ENCODE measurements at regions not wholly inside any gene's neighbourhood (a gene's known extent, or its start where the extent isn't known, plus 50 kb on each side); places are given as distances from the start of the nearest gene placed in this dataset.
"Not testable (repeated sequence)": the region's sequence is repeated elsewhere in the genome, so short reads cannot be mapped to it uniquely, and the experiment has no call there.

DNA sequence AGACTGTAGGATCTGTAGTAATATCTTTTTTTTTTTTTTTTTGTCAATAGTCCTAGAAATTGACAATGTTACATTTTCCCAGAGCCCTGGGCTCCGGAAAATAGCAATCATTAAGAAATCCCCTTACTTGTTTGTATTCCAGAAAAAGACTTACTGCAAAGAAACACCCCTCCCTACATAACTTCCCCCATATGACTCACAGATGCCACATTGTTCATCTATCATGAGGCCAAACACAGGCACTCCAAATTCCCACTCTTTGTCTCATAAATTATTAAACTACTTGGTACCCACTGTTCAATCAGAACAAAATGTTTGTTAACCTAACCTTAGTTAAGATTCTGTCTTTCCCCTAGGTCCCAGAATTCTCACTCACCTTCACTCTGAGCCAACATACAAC is 53.5 kb downstream of the TEX51 start:
- DNase-seq: no peak

DNA sequence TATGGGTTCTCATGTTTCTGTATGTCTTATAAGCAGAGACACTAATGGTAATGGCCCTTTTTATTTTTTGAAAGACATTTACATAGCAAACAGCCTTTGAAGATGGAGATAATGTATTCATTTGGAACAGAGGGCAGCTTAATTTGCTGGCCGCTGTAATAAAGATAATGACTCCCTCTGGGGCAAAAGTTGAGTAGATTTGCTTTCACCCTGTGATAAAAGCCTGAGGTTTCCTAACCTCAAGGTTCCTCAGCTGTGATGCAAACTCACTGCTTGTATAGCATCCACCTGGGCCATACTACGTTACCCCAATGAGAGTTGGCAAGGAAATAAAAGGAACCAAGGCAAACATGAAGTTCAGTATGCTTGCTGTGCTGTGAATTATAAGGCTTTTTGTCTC is 54.8 kb downstream of the TEX51 start:
- no peak for DNase-seq

DNA sequence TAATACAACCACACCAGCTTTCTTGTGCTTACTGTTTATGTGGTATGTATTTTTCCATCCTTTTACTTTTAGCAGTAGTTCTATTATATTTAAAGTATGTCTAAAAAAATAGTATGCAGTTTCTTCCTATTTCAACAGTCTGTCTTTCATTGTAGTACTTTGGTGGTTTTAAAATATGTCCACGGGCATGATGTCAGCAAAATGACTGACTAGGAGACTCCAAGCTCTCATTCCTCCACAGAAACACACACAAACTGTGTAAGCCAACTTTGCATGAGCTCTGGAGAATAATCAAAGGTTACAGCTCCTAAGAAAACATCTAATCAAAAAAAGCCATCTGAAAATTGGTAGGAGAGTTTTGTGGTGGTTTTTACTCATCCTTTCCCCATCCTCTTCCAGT is 56.1 kb downstream of the TEX51 start:
- no peak for DNase-seq

DNA sequence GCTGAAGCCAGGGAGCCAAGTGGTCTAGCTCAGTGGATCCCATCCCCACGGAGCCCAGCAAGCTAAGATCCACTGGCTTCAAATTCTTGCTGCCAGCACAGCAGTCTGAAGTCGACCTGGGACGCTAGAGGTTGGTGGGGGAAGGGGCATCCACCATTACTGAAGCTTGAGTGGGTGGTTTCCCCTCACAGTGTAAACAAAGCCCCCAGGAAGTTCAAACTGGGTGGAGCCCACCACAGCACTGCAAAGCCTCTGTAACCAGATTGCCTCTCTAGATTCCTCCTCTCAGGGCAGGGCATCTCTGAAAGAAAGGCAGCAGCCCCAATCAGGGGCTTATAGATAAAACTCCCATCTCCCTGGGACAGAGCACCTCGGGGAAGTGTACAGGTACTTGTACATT is 58.1 kb downstream of the TEX51 start:
- not testable (repeated sequence) for DNase-seq

DNA sequence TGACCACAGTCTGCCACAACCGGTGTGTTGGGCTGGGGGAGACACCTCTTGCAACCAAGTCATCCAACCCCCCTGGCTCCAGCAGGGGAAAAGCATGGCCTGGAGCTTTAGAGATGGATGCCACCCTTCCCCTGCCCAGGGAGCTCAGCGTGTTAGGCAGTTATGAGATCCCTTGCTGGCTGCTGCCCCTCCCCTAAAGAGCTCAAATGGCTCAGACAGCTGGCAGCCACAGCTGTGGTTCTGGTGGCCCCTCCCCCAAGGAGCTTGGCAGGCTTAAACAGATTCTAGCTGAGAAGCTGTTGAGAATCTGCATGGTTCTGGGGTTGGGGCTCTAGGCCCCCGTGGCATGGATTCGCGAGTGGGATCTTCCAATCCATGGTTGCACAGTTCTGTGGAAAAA is 64.7 kb downstream of the TEX51 start:
- DNase-seq: no peak

DNA sequence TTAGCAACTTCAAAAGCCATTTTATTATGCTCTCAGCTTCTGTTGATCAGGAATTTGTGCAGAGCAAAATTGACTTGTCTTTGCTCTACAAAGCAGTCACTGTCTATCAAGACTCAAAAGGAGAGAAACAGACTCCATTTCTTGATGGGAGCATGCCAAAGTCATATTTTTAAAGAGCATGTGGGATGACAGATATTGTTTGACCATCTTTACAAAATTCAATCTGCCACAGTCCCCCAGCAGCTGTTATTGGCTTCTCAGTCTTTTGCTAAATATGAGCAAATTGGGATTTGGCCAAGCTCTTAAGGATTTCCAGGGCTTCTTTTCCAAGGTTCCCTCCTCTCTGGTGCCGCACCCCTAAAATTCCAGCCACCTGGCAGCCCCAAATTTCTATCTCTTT is 67.9 kb downstream of the TEX51 start:
- DNase-seq: no peak

DNA sequence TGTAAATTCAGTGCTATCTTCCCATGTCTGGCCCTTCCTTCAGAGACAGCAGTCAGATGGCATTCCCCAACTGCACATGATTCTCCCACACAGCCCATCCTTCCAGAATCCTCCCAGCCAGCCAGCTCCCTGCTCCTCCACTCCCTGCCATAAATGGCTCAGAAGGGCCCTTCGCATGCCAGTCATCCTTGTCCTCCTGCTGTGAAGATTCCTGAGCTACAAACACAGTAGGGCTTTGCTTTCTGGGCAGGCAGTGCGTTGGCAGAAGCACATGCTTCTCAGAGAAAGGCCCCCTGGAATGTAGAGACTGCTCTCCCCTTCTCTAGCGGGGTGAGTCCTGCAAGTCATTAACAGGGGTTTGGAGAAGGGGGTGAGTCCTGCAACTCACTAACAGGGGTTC is 71.9 kb downstream of the TEX51 start:
- no peak for DNase-seq

DNA sequence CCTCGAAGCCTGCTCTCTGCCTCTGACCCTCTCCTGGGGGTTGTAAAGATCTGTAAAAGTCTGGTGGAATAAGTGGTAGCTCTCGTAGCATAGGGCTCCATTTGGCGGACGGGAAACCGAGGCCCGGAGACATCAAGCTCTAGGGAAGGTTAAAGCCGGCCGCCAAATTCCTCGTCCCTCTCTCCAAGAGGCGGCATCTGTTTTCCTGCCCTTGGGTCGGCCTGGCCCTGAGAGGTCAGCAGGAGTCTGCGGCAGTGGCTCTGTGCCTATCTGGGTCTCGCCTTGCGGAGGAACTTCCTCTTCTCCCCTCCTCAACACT is 72.4 kb downstream of the TEX51 start:
- no peak for DNase-seq

DNA sequence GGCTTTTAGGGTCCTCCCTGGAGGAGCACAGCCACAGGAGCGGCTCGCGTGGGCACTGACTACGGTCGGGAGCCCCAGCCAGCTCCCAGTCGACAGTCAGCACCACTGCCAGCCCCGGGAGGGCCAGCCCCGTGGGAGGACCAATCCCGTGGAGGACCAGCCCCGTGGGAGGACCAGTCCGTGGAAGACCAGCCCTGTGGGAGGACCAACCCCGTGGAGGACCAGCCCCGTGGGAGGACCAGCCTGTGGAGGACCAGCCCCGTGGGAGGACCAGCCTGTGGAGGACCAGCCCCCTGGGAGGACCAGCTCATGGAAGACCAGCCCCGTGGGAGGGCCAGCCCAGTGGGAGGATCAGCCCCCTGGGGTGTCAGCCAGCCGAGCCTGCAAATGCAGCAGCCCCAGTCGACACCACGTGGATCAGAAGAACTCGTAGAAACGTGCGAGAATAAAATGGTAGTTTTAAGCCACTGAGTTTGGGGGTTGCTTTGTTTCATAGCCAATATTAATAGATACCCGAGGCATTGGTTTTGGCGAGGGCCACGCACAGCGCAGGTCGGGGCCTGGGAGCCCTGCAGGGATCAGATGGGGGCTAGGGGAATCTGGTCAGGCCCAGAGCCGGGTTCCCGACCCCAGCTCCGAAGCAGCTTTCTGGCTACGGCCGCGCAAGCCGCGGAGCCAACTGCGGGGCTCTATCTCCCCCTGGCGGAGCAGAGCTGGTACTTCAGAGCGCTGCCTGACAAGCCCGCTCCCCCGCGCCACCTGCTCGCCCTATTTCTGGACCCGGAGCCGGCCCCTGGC is 73.0 kb downstream of the TEX51 start:
- DNase-seq: peak; percentile 75

DNA sequence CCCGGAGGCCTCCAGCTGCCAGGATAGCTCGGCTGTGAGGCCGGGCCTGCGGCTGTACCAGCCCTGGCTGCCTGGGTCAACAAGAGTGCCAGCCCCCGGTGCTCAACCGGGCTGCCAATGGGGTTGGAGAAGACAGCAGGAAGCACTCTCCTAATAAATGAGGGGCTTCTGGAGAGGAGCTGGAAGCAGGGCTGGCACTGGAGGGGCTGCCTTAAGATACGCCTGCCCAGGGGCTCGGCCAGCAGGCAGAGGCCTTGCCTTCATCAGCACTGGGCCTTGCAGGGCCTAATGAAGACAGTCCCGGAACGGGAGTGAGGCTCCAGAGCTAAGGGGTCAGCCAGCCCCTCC is 73.6 kb downstream of the TEX51 start:
- DNase-seq: no peak

DNA sequence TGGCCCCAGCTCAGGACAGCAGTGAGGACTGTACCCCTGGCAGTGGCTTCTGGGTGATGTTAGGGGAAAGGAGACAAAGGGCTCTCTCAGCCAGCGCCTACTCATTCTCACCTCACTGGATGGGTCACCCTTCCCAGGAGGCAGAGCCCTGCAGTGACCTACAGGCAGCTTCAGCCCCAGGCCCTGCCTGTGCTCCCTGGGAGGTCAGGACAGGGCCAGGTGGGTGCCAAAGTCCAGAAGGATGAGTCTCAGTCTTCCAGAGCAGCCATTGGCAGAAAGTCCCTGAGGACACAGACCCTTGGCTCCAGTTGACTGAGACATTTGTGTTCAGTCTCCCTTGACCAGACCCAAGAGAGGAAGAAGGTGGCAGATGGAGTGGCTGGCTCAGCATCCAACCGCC is 75.1 kb downstream of the TEX51 start:
- no peak for DNase-seq

DNA sequence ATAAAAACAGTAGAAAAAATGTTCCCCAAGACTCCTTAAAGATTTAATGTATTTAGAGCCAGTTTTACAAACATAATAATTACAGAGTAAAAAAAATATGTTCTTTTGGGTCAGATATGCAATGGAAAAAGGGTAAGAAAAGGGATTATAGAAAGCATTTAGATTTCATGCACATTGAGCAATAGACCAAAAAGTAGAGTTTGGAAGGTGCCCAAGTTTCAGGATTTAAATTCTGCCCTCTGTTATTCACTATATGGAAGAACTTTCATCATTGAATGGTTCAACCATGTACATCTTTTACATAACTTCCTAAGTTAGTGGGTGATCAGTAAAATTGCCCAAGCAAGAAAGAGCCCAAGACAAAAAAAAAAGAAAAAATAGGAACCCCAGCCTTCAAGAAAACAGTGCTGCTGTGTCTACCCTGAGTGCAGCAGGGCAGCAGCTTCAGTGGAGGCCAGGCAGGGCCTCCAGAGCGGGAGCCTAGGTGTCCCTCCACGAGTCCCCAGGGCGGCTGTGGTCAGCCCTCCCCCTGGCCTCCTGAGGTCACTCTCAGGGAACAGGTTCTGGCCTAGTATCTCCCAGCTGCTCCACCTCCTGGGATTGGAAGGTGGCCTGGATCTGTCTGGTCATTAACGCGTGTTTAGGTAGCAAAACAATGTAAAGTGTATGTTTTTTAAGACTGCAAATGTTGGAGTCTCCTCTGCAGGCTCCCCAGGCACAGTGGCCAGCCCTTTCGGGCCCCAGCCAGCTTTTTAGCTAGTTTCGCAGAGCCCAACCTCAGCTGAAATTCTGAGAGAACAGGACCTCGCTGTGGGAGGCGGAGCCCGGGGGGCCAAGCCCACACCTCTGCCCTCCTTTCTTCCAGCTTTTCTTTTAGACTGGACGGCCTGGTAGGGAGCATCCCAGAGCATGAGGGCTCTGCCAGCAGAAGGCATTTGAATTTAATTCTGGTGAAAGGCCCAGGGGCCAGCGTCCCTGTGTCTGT is 77.3 kb downstream of the TEX51 start:
- no peak for DNase-seq

DNA sequence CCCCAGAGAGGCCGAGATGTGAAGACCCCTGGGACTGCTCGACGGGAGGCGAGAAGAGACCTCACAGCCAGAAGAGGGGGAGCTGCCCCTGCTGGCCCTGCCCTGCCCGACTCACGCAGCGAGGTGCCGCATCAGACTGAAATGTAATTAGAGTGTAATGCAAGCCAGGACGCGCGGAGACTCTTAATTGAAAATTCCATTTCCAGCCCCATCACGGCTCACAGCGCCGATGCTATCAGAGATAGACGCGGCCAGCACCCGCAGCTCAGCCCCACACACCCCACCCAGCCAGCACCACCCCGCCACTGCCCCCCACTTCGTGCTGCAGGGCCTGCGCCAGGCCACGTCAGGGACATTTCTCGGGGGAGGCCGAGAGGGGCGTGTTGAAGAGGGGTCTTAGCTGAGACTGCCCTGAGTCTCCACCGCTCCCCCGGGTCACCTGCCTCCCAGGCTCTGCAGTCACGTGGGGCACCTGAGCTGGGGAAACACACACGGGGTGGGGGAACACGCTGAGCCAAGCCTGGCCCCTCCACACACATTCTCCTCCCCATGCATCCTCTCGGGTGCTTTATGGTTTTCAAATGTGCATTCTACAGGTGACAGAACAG is 78.1 kb downstream of the TEX51 start:
- DNase-seq: no peak

DNA sequence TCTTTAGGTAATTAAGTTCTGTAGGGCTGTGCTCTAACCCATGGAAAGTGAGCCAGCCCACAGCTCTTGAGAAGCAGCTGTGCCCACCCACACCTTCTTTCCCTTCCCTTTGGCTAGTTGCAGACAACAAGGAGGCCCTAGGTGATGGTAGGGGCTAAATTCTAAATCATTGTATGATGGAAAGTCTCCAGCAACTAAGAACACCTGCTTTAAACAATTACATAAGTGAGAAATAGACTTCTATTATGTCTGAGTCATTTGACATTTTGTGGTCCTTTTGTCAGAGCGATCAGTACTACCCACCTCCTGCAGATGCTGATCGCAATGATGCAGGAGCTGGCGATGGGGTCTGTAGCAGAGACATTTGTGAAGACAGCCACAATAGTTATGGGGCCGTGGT is 79.6 kb downstream of the TEX51 start:
- DNase-seq: no peak

DNA sequence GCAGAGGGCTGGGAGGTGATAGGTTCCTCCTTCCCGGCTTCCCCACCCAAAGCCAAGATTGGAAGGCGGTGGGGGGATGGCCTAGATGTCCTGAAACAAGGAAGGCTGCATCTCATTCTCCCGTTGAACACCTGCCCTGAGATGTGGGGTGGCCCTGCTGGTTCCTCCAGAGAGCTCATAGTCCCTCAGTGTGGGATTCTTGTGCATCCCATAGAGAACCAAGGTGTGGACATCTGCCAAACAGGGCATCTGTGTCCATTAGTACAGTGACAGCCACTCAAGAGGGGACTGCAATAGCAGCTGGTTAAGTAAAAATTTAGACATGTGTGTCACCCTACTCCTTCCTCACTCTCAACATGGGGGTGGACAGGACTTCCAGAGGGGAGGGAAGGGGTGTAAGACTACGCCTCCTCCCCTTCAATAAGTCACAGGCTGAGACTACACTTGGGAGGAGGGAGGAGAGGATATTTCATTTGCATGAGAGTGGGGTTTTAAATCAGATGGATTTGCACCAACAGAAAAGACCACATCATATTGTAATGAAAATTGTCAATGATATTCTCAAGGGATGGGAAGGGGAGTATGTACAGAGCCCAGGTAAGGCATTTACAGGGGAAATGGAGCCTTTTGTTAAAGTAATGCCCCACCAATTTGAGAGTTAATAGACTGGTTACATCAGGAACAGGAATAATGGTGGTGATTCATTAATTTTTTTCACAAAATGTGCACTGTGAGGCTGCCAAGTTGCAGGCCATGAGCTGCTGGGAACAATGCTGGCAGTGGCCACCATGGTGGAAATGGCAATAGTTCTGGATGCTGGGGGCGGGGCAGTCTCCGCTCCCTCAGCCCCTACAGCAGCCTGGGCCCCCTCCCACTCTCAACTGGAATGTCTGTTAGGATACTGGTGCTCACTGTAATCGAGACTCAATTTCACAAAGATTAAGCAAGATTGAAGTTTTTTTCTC is 80.6 kb downstream of the TEX51 start:
- no peak for DNase-seq

DNA sequence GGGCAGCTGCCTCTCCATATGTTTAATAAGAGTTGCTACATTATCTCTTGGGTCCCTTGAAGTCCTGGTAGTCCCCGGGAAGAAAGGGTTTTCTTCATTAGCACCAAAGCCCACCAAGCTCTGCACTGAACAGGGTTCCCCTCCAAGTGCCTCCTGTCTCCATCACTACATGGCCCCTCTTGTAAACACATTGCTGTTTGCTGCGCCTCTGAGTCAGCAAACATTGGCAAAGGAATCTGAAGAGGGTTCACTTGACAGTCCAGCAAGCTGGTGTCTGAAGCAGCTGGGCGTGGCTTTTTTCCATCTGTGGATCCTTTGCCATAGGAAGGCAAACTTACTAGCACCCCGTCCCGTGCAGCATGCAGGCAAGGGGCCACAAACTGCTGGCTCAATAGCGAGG is 82.8 kb downstream of the TEX51 start:
- no peak for DNase-seq

DNA sequence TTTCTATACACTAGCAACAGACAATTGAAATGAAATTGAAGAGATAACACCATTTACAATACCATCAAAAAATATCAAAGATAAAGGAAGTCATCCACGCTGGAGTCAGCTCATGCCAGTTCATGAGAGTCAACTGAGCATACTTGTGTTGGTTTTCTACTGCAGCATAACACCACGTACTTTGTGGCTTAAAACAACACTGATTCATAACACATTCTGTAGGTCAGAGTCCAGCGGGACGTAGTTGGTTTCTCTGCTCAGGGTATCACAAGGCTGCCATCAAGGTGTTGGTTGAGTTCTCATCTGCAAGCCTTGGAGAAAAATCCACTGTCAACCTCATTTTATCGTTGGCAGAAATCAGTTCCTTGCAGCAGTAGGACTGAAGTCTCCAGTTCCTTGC is 84.2 kb downstream of the TEX51 start:
- no peak for DNase-seq

DNA sequence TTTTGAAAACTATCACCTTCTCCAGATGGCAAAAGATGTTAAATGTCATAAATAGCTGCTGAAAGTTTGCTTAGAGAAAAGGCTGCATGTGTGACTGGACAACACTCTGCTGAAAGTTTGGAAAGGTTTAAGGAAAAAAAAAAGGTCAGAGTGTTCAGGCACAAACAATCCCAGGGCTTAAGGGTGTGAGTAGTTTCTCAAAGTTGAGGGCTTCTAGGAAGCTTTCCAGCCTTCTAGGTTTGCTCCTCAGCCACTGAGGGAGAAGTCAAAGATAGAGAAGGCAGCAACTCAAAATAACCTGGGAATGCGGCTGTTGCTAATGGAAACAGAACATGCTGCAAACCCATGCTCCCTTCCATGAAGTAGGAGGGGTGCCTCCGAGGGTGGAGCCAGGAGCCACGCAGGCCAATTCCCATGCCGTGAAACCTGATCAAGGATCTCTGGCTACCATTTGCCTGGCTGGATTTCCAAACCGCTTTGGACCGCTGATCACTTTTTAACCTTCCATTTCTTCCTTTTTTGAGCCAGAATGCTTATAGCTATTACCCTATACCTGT is 88.0 kb downstream of the TEX51 start:
- DNase-seq: no peak

DNA sequence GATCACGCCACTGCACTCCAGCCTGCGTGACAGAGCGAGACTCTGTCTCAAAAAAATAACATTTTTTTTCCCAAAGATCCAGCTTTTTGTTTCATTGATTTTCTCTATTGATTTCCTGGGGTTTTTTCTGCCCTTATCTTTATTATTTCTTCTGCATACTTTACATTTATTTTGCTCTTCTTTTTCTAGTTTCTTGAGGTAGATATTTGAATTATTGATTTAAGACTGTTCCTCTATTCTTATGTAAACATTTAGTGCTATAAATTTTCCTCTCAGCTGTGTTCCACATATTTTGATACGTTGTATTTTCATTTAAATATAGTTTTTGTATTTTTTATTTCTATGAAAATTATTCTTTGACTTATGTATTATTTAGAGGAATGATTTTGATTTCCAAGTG is 89.8 kb downstream of the TEX51 start:
- DNase-seq: no peak

DNA sequence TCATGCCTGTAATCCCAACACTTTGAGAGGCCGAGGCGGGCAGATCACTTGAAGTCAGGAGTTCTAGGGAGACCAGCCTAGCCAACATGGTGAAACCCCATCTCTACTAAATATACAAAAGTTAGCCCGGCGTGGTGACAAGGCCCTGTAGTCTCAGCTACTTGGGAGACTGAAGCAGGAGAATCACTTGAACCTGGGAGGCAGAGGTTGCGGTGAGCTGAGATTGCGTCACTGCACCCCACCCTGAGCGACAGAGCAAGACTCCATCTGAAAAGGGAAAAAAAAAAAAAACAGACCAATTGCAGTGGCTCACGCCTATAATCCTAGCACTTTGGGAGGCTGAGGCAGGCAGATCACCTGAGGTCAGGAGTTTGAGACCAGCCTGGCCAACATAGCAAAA is 90.4 kb downstream of the TEX51 start:
- not testable (repeated sequence) for DNase-seq

DNA sequence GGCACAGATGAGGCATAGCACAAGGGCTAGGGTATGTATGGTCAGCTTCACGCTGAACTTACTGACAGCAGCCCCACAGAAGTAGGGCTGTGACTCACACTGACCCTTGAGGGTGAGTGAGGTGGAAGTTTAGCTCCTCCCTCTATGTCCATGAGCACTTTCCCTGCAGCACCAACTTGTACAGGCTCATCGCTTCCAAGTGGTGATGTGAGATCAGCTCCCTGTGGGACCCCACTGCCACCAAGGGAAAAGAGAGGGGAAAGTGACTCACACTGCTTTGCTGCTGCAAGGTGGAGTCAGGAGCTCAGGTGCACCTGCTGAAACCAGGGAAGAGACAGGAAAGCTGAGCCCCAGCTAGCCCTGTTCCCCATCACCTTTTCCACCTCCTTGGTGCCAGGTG is 91.5 kb downstream of the TEX51 start:
- no peak for DNase-seq
